ENCODE measurements at regions not wholly inside any gene's neighbourhood (a gene's known extent, or its start where the extent isn't known, plus 50 kb on each side); places are given as distances from the start of the nearest gene placed in this dataset.
A peak's percentile ranks its signal among the peaks of the same experiment; 100 is the strongest.

DNA sequence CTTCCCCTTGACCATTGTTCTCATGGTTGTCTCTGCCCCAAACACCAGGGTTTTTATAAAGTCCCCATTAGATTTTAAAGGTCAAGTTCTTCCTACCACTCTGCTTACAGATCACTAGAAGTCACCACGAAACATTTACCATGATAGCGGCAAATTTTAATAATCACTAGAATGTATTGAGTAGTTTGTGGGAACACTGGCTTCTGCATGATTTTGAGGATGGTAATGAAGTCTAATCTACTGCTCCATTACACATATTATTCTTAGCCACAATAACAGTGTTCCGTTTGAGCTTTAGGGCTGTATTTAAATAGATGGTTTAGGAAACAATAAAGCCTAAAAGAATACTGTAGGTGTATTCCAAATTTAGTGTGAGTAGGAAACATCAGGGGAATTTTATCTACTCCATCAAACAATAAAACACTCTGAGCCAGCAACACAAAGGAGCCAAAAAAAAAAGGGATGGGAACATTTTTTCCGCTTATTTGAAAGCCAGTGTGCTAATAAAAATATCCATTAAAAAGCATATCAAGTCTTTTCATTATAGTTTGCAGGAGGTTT is 49.7 kb downstream of the KLF12 start:
- POLR2A ChIA-PET = no interaction called here
- no peak overlapping the region for H3K4me3 ChIP-seq (ENCODE audit: low read depth, low read length)
- H3K9me3 ChIP-seq = no peaks in the 10 kb centered on the region
- intact Hi-C loops (cut with micrococcal nuclease; ENCODE audit: unreplicated experiment) = loop anchor here (5.0 kb wide), 1 partner anchor 62 kb away; no protein-coding TSS in a partner anchor
- H3K27me3 Mint-ChIP-seq (ENCODE audit: insufficient read depth, unreplicated experiment) = no peaks in the 10 kb centered on the region
- no peak for DNase-seq
- no peaks in the 10 kb centered on the region for H3K27me3 ChIP-seq (replicated peaks; ENCODE audit: control insufficient read depth, insufficient read depth, low read length)
- H3K9me3 Mint-ChIP-seq (ENCODE audit: unreplicated experiment) = no peaks in the 10 kb centered on the region
- H3K4me1 ChIP-seq = peaks cover 26% of the 10 kb centered on the region
- no peaks in the 10 kb centered on the region for H3K36me3 ChIP-seq (ENCODE audit: control insufficient read depth, insufficient read depth, low read length)
- no TSS peak for BruUV-seq (replicated peaks)
- CTCF ChIA-PET = no interaction called here
- H3K4me1 Mint-ChIP-seq (ENCODE audit: low read depth, unreplicated experiment) = peaks cover 23% of the 10 kb centered on the region
- no peak overlapping the region for H3K4me3 Mint-ChIP-seq (ENCODE audit: unreplicated experiment)
- H3K36me3 Mint-ChIP-seq (ENCODE audit: insufficient read depth, unreplicated experiment) = no peaks in the 10 kb centered on the region
- H3K27ac Mint-ChIP-seq (ENCODE audit: unreplicated experiment) = no peak overlapping the region
- TF ChIP-seq, protein P1, sequence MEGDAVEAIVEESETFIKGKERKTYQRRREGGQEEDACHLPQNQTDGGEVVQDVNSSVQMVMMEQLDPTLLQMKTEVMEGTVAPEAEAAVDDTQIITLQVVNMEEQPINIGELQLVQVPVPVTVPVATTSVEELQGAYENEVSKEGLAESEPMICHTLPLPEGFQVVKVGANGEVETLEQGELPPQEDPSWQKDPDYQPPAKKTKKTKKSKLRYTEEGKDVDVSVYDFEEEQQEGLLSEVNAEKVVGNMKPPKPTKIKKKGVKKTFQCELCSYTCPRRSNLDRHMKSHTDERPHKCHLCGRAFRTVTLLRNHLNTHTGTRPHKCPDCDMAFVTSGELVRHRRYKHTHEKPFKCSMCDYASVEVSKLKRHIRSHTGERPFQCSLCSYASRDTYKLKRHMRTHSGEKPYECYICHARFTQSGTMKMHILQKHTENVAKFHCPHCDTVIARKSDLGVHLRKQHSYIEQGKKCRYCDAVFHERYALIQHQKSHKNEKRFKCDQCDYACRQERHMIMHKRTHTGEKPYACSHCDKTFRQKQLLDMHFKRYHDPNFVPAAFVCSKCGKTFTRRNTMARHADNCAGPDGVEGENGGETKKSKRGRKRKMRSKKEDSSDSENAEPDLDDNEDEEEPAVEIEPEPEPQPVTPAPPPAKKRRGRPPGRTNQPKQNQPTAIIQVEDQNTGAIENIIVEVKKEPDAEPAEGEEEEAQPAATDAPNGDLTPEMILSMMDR (IDR thresholded peaks at IDR 0.05; ENCODE audit: insufficient read depth in 1 of 2, low read depth in 1 of 2, low read length in 1 of 2, severe bottlenecking in 1 of 2, unreplicated experiment in 1 of 2) = no peak

DNA sequence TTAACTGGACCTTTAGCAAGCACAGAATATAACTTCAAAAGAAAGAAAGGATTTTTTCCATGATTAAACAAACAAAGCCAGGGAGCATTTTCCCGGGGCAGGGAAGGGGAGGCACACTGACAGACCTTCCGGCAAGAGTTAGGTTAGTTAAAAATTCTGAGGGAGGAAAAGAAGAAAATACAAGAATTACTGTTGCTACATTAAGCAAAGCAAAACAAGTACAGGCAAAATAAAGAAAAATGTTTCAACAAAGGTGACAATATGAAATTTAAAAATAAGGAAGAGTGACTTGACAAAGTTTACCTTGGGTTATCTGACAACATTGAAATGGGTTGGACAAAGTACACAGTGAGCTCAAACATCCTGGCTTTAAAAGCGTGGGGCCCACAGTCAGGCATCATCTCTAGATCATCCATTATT is 51.5 kb downstream of the KLF12 start:
- no peaks in the 10 kb centered on the region for H3K36me3 Mint-ChIP-seq (ENCODE audit: insufficient read depth, unreplicated experiment)
- POLR2A ChIA-PET = no interaction called here
- H3K9me3 Mint-ChIP-seq (ENCODE audit: unreplicated experiment) = no peaks in the 10 kb centered on the region
- no peaks in the 10 kb centered on the region for H3K27me3 Mint-ChIP-seq (ENCODE audit: insufficient read depth, unreplicated experiment)
- Histone ChIP-seq H3K9me3 (no peaks in the 10 kb centered on the region), H3K36me3 (ENCODE audit: control insufficient read depth, insufficient read depth, low read length) (no peaks in the 10 kb centered on the region), H3K27me3 (replicated peaks; ENCODE audit: control insufficient read depth, insufficient read depth, low read length) (no peaks in the 10 kb centered on the region), H3K4me1 (peaks cover 26% of the 10 kb centered on the region), H3K4me3 (ENCODE audit: low read depth, low read length) (no peak overlapping the region)
- CTCF ChIA-PET = no interaction called here
- TF ChIP-seq, protein P1 (IDR thresholded peaks at IDR 0.05; ENCODE audit: insufficient read depth in 1 of 2, low read depth in 1 of 2, low read length in 1 of 2, severe bottlenecking in 1 of 2, unreplicated experiment in 1 of 2) = no peak
- no TSS peak for BruUV-seq (replicated peaks)
- H3K4me1 Mint-ChIP-seq (ENCODE audit: low read depth, unreplicated experiment) = peaks cover 23% of the 10 kb centered on the region
- peak in 1 of 2 experiments; percentile 5 for DNase-seq
- H3K4me3 Mint-ChIP-seq (ENCODE audit: unreplicated experiment) = peak overlapping the region; percentile 29
- intact Hi-C loops (cut with micrococcal nuclease; ENCODE audit: unreplicated experiment) = loop anchor here (2.0 to 5.0 kb wide), 2 partner anchors 52 to 60 kb away; partner anchors contain the start of gene KLF12
- H3K27ac Mint-ChIP-seq (ENCODE audit: unreplicated experiment) = peak overlapping the region; percentile 14

DNA sequence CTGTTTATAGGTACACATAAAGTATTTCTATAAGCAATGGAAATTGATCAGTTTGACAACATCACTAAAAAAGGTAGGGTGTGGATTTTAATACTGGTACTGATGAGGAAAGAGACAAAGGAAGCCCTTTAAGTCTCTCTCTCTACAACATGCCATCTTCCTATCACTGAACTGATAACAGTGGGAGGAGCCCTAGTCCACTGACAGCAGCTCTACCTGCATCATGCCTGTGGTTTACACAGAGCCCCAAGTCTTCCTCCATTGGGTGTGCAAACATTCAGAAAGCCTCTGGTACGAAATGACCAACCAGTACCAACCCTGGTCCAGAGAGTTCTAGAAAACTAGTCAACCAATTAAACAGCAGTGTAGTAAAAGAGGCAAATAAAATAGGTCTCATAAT is 53.4 kb downstream of the KLF12 start:
- BruUV-seq (replicated peaks) = no TSS peak
- H3K9me3 ChIP-seq = no peaks in the 10 kb centered on the region
- H3K27me3 Mint-ChIP-seq (ENCODE audit: insufficient read depth, unreplicated experiment) = no peaks in the 10 kb centered on the region
- CTCF ChIA-PET = no interaction called here
- H3K36me3 ChIP-seq (ENCODE audit: control insufficient read depth, insufficient read depth, low read length) = no peaks in the 10 kb centered on the region
- intact Hi-C loops (cut with micrococcal nuclease; ENCODE audit: unreplicated experiment) = loop anchor here (5.0 kb wide), 1 partner anchor 58 kb away; no protein-coding TSS in a partner anchor
- H3K4me3 ChIP-seq (ENCODE audit: low read depth, low read length) = no peak overlapping the region
- H3K4me3 Mint-ChIP-seq (ENCODE audit: unreplicated experiment) = no peak overlapping the region
- DNase-seq = no peak
- no peaks in the 10 kb centered on the region for H3K27me3 ChIP-seq (replicated peaks; ENCODE audit: control insufficient read depth, insufficient read depth, low read length)
- TF ChIP-seq, protein P1 (IDR thresholded peaks at IDR 0.05; ENCODE audit: insufficient read depth in 1 of 2, low read depth in 1 of 2, low read length in 1 of 2, severe bottlenecking in 1 of 2, unreplicated experiment in 1 of 2) = no peak
- POLR2A ChIA-PET = no interaction called here
- peaks cover 23% of the 10 kb centered on the region for H3K4me1 Mint-ChIP-seq (ENCODE audit: low read depth, unreplicated experiment)
- no peaks in the 10 kb centered on the region for H3K9me3 Mint-ChIP-seq (ENCODE audit: unreplicated experiment)
- peaks cover 26% of the 10 kb centered on the region for H3K4me1 ChIP-seq
- H3K27ac Mint-ChIP-seq (ENCODE audit: unreplicated experiment) = no peak overlapping the region
- H3K36me3 Mint-ChIP-seq (ENCODE audit: insufficient read depth, unreplicated experiment) = no peaks in the 10 kb centered on the region

Measured in Caco-2 (cell line).